Pancreas (tissue), 10 donors: ENCODE measurements at regions not wholly inside any gene's neighbourhood (a gene's known extent, or its start where the extent isn't known, plus 50 kb on each side); places are given as distances from the start of the nearest gene placed in this dataset.

Experiments
- ATAC-seq, 4 donors: fragments of 200-7000 bp; cut with Tn5 transposase; one replicate each; pipeline versions ENCODE4 v1.8.0 to v1.9.1; 2020; ENCODE audit warnings: mild to moderate bottlenecking in 4 of 4, moderate library complexity in 4 of 4
- DNase-seq, 6 donors: peaks; one replicate each; pipeline ENCODE4 v3.0.0-alpha.2; 2020
- FAIRE-seq: peaks from 2 replicates; lab custom pipeline; 2012; peaks lifted over from hg19 to GRCh38; lab: Jason Lieb, UNC
- H3K27ac ChIP-seq, 4 donors: fragments of 200-600 bp; sonication (generic); 1 replicate in 3 of 4; 2 replicates in 1 of 4; pipeline versions ENCODE4 v1.5.0 to v1.8.0; 2020
- H3K27me3 ChIP-seq, 4 donors: fragments of 200-600 bp; one replicate each; pipeline ENCODE4 v1.8.0; 2021
- H3K36me3 ChIP-seq, 3 donors: fragments of 200-600 bp; sonication (generic) in 1 of 3; one replicate each; pipeline versions ENCODE4 v1.5.0 to v1.8.0; 2020 to 2021
- H3K4me1 ChIP-seq, 3 donors: fragments of 200-600 bp; one replicate each; pipeline ENCODE4 v1.8.0; 2021
- H3K4me3 ChIP-seq, 4 donors: fragments of 200-600 bp; sonication (generic) in 2 of 4; one replicate each; pipeline versions ENCODE4 v1.5.0 to v1.8.0; 2020 to 2021
- H3K9me3 ChIP-seq, 4 donors: fragments of 200-600 bp; one replicate each; pipeline ENCODE4 v1.8.0; 2021
- CTCF ChIP-seq, 4 donors: fragments of 200-600 bp; sonication (generic) in 3 of 4; IDR thresholded peaks; one replicate each; pipeline versions ENCODE4 v1.5.0 to v1.8.0; 2021; ENCODE audit warnings: antibody characterized with exemption in 4 of 4
- WGBS, 2 donors: extraction: QIAGEN DNeasy Blood & Tissue Kit; methylation state at CpG; one replicate each; pipeline ENCODE4 v1.1.7; 2013; 5-methylcytosine and 5-hydroxymethylcytosine counted together
- intact Hi-C, 3 donors: fragments of 100-400 bp; cut with DNase I; formaldehyde crosslinking; loops; one replicate each; pipeline versions ENCODE4 v1.11.1 to v1.14.2; 2022
- donor health status: healthy with polysubstance abuse.
- donor health status: DM: no; HTN: no; CAD: no; lungs with moderate emphysema.
- donor health status: DM: no; HTN: no; CAD: no.
- donor health status: control.
- donor health status: control.
- donor health status: Bipolar disorder and iron deficiency.
- donor health status: DM: yes; HTN: yes; CAD: no.
- donor health status: DM: no; HTN: no; CAD: no.
- donor health status: DM: no; HTN: no; CAD: no.
- donor health status: DM: yes; HTN: yes; CAD: no.

- ATAC-seq (no peak), FAIRE-seq (no peak)
- WGBS, 2 donors = 69 to 77% methylated on average over 5 of the region's 5 CpGs
These were observed 163.5 kb upstream of the LMO4 start for GRCh38 chr1:87165177-87165576.

GRCh38 chr1:87167157-87167789 is 161.4 kb upstream of the LMO4 start:
- no peaks in the 10 kb centered on the region for H3K36me3 ChIP-seq
- no peaks in the 10 kb centered on the region for H3K9me3 ChIP-seq
- H3K4me3 ChIP-seq = no peak overlapping the region
- no peak overlapping the region for H3K27ac ChIP-seq
- TF ChIP-seq CTCF (IDR thresholded peaks at IDR 0.05) = no peak
- no peak for ATAC-seq
- no peaks in the 10 kb centered on the region for H3K4me1 ChIP-seq
- intact Hi-C loops = no loop called here
- WGBS, 2 donors = 71 to 73% methylated on average over 7 of the region's 7 CpGs
- no peak for DNase-seq
- H3K27me3 ChIP-seq = no peaks in the 10 kb centered on the region
- FAIRE-seq = no peak

More at GRCh38 chr1:87165177-87165576, 163.5 kb upstream of the LMO4 start:
- Histone ChIP-seq H3K9me3 (no peaks in the 10 kb centered on the region), H3K27me3 (no peaks in the 10 kb centered on the region), H3K36me3 (no peaks in the 10 kb centered on the region), H3K4me3 (no peak overlapping the region), H3K27ac (no peak overlapping the region), H3K4me1 (no peaks in the 10 kb centered on the region)
- no peak for DNase-seq
- intact Hi-C loops = no loop called here
- TF ChIP-seq CTCF (IDR thresholded peaks at IDR 0.05) = no peak

GRCh38 chr1:87167848-87168525 is 160.7 kb upstream of the LMO4 start:
- TF ChIP-seq CTCF (IDR thresholded peaks at IDR 0.05) = no peak
- DNase-seq = no peak
- intact Hi-C loops = no loop called here
- H3K36me3 ChIP-seq = no peaks in the 10 kb centered on the region
- H3K4me3 ChIP-seq = no peak overlapping the region
- no peak for FAIRE-seq
- WGBS, 2 donors = 45 to 47% methylated on average over 7 of the region's 7 CpGs
- no peak overlapping the region for H3K27ac ChIP-seq
- H3K4me1 ChIP-seq = no peaks in the 10 kb centered on the region
- ATAC-seq = no peak
- H3K9me3 ChIP-seq = no peaks in the 10 kb centered on the region
- no peaks in the 10 kb centered on the region for H3K27me3 ChIP-seq

GRCh38 chr1:87169263-87169910 is 159.3 kb upstream of the LMO4 start:
- WGBS, 2 donors = 78 to 80% methylated on average over 3 of the region's 3 CpGs
- Histone ChIP-seq H3K4me1 (no peaks in the 10 kb centered on the region), H3K27me3 (peaks cover 0 to 2% (median 0%) of the 10 kb centered on the region in 4 donors), H3K9me3 (no peaks in the 10 kb centered on the region), H3K4me3 (no peak overlapping the region), H3K27ac (no peak overlapping the region), H3K36me3 (no peaks in the 10 kb centered on the region)
- DNase-seq (no peak), ATAC-seq (no peak), FAIRE-seq (no peak)
- intact Hi-C loops = no loop called here
- TF ChIP-seq CTCF (IDR thresholded peaks at IDR 0.05) = no peak
